ENCODE measurements at regions not wholly inside any gene's neighbourhood (a gene's known extent, or its start where the extent isn't known, plus 50 kb on each side); places are given as distances from the start of the nearest gene placed in this dataset.

DNA sequence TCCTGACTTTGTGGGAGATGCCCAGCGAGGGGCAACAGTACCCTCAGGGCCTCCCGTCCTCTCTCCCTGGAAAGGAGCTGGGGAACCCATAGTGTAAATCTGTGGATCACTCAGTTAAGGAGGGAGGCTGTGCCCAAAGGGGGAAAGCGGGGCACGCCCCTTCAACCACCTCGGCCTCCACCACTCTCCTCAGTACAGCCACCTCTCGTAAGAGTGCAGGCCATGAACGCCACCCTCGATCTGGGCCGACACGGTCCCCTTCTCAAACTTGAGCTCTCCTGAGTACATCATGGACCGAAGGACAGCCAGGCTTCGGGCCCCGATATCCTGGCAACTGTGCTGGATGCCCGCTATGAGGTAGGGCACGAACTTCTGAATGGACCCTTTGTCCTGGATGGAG, 221.8 kb upstream of the ATP6AP2 start:
- TF ChIP-seq NFYA (IDR thresholded peaks at IDR 0.05; ENCODE audit: borderline replicate concordance, low read depth, low read length) = no peak
- TF ChIP-seq MYC (IDR thresholded peaks at IDR 0.05; ENCODE audit: insufficient read depth, insufficient read length, insufficient replicate concordance, low read length, severe bottlenecking) = no peak
- TF ChIP-seq, protein P1, sequence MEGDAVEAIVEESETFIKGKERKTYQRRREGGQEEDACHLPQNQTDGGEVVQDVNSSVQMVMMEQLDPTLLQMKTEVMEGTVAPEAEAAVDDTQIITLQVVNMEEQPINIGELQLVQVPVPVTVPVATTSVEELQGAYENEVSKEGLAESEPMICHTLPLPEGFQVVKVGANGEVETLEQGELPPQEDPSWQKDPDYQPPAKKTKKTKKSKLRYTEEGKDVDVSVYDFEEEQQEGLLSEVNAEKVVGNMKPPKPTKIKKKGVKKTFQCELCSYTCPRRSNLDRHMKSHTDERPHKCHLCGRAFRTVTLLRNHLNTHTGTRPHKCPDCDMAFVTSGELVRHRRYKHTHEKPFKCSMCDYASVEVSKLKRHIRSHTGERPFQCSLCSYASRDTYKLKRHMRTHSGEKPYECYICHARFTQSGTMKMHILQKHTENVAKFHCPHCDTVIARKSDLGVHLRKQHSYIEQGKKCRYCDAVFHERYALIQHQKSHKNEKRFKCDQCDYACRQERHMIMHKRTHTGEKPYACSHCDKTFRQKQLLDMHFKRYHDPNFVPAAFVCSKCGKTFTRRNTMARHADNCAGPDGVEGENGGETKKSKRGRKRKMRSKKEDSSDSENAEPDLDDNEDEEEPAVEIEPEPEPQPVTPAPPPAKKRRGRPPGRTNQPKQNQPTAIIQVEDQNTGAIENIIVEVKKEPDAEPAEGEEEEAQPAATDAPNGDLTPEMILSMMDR (IDR thresholded peaks at IDR 0.05 in 2 of 3, conservative IDR thresholded peaks at IDR 0.05 in 1 of 3; ENCODE audit: control insufficient read depth in 2 of 3, extremely low read depth in 1 of 3, insufficient read depth in 1 of 3, low read depth in 3 of 3, low read length in 3 of 3) = no peak
- no peak for TF ChIP-seq ZZZ3 (IDR thresholded peaks at IDR 0.05; ENCODE audit: control insufficient read depth, insufficient read length, low read depth)
- TF ChIP-seq POLR2A (IDR thresholded peaks at IDR 0.05; ENCODE audit: low read depth, low read length) = no peak
- no peak for TF ChIP-seq NR2C2 (IDR thresholded peaks at IDR 0.05; ENCODE audit: borderline replicate concordance, control insufficient read depth, insufficient read length, low read depth)
